IPS DF 6.9 (cell line): ENCODE measurements at regions not wholly inside any gene's neighbourhood (a gene's known extent, or its start where the extent isn't known, plus 50 kb on each side); places are given as distances from the start of the nearest gene placed in this dataset.

Experiments
- DNase-seq: peaks from one replicate; pipeline ENCODE4 v3.0.0-alpha.2; 2013; ENCODE audit warnings: low read depth, low spot score
- H3K27ac ChIP-seq: one replicate; pipeline ENCODE4 v1.5.1; 2013; ENCODE audit warnings: low read length, control low read depth
- H3K27me3 ChIP-seq: 2 replicates; pipeline ENCODE4 v1.6.1; 2013; ENCODE audit warnings: mild to moderate bottlenecking, low read length; ENCODE audit not compliant: control insufficient read depth, insufficient read depth
- H3K36me3 ChIP-seq: 2 replicates; pipeline ENCODE4 v1.6.1; 2013; ENCODE audit warnings: low read length; ENCODE audit not compliant: control insufficient read depth, insufficient read depth
- H3K4me1 ChIP-seq: 2 replicates; pipeline ENCODE4 v1.6.1; 2013; ENCODE audit warnings: low read length; ENCODE audit not compliant: control insufficient read depth, insufficient read depth
- H3K4me3 ChIP-seq: 2 replicates; pipeline ENCODE4 v1.5.1; 2013; ENCODE audit warnings: mild to moderate bottlenecking, low read length
- H3K9me3 ChIP-seq: 2 replicates; pipeline ENCODE4 v1.6.1; 2013; ENCODE audit warnings: low read length, inconsistent platforms; ENCODE audit not compliant: control insufficient read depth, insufficient read depth
- WGBS: extraction: QIAGEN DNeasy Blood & Tissue Kit; methylation state at CpG from one replicate; pipeline ENCODE4 v1.1.7; 2013; ENCODE audit warnings: mixed read lengths, missing lambda C conversion rate; ENCODE audit not compliant: insufficient read length, insufficient coverage; 5-methylcytosine and 5-hydroxymethylcytosine counted together

DNA sequence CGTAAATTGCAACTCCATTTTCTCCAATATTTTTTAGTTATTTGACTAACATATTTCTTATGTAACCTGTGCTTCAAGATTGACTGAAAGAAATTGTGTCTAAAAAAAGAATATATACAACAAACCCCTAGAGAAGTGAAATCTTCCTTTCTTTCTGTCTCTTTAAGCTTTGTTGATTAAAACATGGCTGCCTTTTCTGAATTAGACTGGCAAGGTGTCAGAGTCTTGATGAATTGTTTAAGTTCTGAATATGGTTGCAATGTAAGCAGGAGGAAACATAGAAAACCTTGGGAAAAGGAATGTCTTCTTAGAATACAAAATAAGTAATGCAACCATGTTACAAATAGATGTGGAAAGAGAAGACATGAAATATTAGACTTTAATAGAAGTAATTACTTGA, 209.8 kb upstream of the CTNND2 start:
- Histone ChIP-seq H3K4me1 (no peaks in the 10 kb centered on the region), H3K9me3 (no peaks in the 10 kb centered on the region), H3K27ac (no peak overlapping the region), H3K27me3 (no peaks in the 10 kb centered on the region), H3K4me3 (no peak overlapping the region), H3K36me3 (no peaks in the 10 kb centered on the region)
- WGBS = no CpG with 5 or more reads among the region's 1 CpG
- DNase-seq = no peak

DNA sequence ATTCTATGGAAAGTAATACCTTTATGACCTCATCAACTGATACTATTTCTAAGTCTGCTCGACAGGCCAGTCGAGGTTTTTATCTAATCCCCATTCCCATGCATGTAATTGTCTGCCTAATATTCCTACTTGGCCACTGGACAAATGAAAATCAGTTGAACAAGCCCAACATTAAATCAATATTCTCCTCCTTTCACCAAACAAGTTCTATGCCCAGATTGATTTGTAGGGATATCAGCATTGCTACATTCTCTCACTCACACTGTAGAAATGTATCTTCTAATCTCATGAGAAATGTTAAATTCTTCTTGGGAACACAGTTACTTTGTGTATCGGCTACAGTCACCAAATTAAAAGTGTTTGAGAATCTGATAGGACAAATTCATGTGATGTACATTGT, 208.8 kb upstream of the CTNND2 start:
- no CpG with 5 or more reads among the region's 3 CpGs for WGBS
- H3K9me3 ChIP-seq = no peaks in the 10 kb centered on the region

DNA sequence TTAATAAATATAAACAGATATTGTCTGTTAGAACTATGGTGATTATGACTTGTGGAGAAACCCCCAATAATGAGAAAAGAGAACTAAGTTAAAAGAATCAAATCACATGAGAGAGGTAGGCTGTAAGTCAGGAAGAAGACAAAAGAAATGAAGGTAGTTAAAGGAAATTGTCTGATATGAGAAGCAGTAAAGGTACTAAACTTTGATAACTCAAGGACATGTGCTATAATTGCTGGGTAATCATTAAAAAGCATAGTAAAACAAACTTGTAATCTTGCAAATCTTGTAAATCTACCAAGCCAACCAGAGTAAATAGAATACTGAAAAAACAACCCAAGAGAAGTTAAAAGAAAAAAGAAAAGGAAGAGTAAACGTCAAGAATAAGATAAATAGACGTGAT, 207.0 kb upstream of the CTNND2 start:
- Histone ChIP-seq H3K4me1 (no peaks in the 10 kb centered on the region), H3K9me3 (no peaks in the 10 kb centered on the region), H3K27me3 (no peaks in the 10 kb centered on the region), H3K4me3 (no peak overlapping the region), H3K27ac (no peak overlapping the region), H3K36me3 (no peaks in the 10 kb centered on the region)
- no CpG with 5 or more reads among the region's 2 CpGs for WGBS
- DNase-seq = no peak

More for the DNA sequence above, 208.8 kb upstream of the CTNND2 start:
- Histone ChIP-seq H3K4me1 (no peaks in the 10 kb centered on the region), H3K4me3 (no peak overlapping the region), H3K27ac (no peak overlapping the region), H3K36me3 (no peaks in the 10 kb centered on the region), H3K27me3 (no peaks in the 10 kb centered on the region)
- no peak for DNase-seq

DNA sequence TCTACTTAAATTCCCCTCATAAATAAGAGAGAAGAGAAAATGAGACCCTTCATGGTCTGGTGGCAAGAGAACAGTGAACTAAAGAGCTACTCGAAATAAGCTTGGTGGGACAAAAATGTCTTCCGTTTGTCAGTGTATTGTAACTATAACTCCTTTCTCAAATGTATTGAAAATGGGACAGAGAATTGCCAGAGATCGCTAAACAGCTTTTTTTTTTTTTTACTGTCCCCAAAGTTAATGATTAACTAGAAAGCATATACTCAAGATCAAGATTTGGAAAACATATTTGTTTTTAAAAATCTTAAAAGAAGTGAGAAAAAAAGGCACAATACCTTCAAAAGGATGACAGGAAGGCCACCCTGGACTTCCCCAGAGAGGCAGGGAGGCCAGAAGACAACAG, 206.4 kb upstream of the CTNND2 start:
- no CpG with 5 or more reads among the region's 3 CpGs for WGBS
- no peaks in the 10 kb centered on the region for H3K36me3 ChIP-seq
- H3K4me3 ChIP-seq = no peak overlapping the region
- H3K27me3 ChIP-seq = no peaks in the 10 kb centered on the region
- no peaks in the 10 kb centered on the region for H3K9me3 ChIP-seq
- H3K4me1 ChIP-seq = no peaks in the 10 kb centered on the region
- H3K27ac ChIP-seq = no peak overlapping the region
- no peak for DNase-seq

DNA sequence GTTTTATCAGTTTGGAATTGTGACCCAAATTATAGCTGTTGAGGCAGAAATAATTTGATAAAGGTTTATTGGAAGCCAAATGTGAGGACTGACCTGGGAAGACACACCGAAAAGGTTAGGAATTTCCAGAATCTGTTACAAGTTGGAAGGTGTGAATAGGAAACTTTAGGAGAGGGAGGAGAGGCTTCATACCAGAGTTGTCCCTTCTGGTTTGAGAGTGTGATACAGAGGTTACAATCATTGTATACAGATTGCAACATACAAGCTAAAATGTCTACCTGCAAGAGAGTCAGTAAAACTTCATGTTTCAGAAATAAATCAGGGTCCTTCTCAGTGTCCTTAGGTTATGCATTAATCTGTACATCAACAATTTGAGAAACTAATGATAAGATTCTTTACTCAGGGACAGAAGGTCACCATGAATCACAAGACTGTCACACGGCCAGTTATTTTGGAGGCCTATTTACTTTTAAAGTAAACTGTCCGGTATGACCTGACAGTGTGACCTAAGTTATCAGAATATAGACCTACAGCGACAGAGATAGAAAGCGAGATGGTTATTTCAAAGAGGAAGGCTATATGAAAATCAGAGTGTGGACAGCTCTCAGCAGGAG, 204.9 kb upstream of the CTNND2 start:
- no peaks in the 10 kb centered on the region for H3K4me1 ChIP-seq
- H3K36me3 ChIP-seq = no peaks in the 10 kb centered on the region
- DNase-seq = no peak
- no peaks in the 10 kb centered on the region for H3K9me3 ChIP-seq
- no peak overlapping the region for H3K4me3 ChIP-seq
- H3K27ac ChIP-seq = no peak overlapping the region
- WGBS = no CpG with 5 or more reads among the region's 5 CpGs
- H3K27me3 ChIP-seq = no peaks in the 10 kb centered on the region

DNA sequence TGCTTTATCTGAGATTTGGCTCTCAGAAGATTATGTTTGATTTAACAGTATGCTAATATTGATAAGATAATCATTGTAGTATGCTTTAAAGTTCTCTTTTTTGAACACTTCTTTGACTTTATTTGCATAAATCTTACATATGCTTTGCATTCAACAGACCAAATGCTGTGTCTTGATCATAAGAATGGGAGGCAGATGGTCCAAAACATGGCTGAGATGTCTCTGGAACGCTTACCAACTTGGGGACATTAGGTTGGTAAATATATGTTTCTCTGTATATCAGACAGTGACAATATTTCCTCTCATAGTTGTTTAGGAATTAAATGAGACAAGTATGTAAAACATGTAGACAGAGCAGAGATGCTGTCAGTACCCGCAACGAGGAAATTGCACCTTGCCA, 197.9 kb upstream of the CTNND2 start:
- no peak overlapping the region for H3K4me3 ChIP-seq
- no peaks in the 10 kb centered on the region for H3K36me3 ChIP-seq
- WGBS = no CpG with 5 or more reads among the region's 3 CpGs
- no peak overlapping the region for H3K27ac ChIP-seq
- no peaks in the 10 kb centered on the region for H3K9me3 ChIP-seq
- DNase-seq = no peak
- no peaks in the 10 kb centered on the region for H3K4me1 ChIP-seq
- H3K27me3 ChIP-seq = no peaks in the 10 kb centered on the region

DNA sequence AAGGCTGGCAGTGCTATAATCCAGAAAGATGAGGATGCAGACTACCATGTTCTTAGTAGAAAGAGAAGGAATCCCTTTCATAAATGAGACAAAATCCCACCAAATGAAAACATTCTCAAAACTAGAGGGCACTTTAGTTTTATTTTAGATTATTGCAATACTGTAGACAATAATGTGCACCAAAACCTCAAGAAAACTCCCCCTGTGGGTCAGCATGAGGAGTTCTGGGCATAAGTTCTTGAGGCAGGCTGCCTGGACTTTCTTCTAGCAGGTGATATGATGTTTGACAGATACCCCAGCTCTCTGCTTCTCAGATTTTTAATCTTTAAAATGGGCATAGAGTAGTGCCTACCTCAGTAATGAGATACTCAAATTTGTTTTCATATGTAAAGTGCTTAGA, 196.3 kb upstream of the CTNND2 start:
- Histone ChIP-seq H3K9me3 (no peaks in the 10 kb centered on the region), H3K4me3 (no peak overlapping the region), H3K36me3 (no peaks in the 10 kb centered on the region), H3K27me3 (no peaks in the 10 kb centered on the region), H3K4me1 (no peaks in the 10 kb centered on the region), H3K27ac (no peak overlapping the region)
- no peak for DNase-seq

DNA sequence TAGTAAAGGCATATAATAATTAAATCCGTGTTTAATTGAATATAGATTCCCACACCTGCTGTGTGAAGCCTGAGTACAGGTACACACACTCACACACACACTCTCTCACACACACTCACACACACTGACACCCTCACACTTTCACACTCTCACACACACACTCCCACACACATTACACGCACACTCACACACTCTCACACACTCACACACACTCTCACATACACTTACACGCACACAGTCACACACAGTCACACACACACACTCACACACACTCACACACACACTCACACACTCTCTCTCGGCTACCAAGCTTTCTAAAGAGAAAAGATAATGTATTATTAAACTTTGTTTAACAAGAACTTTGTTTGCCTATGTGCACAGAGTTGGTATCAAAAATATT, 195.1 kb upstream of the CTNND2 start:
- WGBS = 100% methylated on average over 2 of the region's 4 CpGs
- Histone ChIP-seq H3K27me3 (no peaks in the 10 kb centered on the region), H3K9me3 (no peaks in the 10 kb centered on the region), H3K4me1 (no peaks in the 10 kb centered on the region), H3K4me3 (no peak overlapping the region), H3K36me3 (no peaks in the 10 kb centered on the region), H3K27ac (no peak overlapping the region)
- no peak for DNase-seq

DNA sequence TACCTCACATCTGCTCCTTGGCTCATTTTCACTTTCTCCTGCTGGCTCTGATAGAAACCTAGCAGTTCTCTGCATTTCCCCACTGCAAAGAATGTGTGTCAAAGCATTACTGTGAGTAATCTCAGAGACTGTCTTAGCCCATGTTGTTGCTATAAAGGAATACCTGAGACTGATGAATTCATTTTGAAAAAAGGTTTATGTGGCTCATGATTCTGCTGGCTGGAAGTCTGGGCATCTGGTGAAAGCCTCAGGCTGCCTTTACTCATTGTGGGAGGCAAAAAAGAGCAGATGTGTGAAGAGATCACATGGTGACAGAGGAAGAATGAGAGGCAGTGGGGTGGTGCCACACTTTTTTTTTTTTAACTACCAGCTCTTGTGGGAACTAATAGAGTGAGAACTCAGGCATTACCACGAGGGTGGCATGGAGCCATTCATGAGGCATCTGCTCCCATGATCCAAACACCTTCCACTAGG, 191.6 kb upstream of the CTNND2 start:
- Histone ChIP-seq H3K27me3 (no peaks in the 10 kb centered on the region), H3K27ac (no peak overlapping the region), H3K36me3 (no peaks in the 10 kb centered on the region), H3K4me1 (no peaks in the 10 kb centered on the region), H3K9me3 (no peaks in the 10 kb centered on the region), H3K4me3 (no peak overlapping the region)
- no CpG with 5 or more reads among the region's 1 CpG for WGBS
- DNase-seq = no peak

DNA sequence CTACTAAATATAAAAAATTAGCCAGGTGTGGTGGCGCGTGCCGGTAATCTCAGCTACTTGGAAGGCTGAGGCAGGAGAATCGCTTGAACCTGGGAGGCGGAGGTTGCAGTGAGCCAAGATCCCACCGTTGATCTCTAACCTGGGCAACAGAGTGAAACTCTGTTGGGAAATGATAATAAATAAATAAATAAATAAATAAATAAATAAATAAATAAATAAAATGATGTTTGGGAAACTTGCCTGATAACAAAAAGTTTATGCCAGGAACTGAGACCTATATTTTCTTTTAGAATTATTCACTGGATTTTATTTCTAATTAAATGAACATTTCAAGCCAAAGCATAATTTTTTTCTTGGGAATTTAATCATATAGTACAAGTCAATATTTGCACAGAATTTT, 189.3 kb upstream of the CTNND2 start:
- Histone ChIP-seq H3K27me3 (no peaks in the 10 kb centered on the region), H3K9me3 (no peaks in the 10 kb centered on the region), H3K4me3 (no peak overlapping the region), H3K27ac (no peak overlapping the region), H3K36me3 (no peaks in the 10 kb centered on the region), H3K4me1 (no peaks in the 10 kb centered on the region)
- DNase-seq = no peak
- WGBS = no CpG with 5 or more reads among the region's 6 CpGs

DNA sequence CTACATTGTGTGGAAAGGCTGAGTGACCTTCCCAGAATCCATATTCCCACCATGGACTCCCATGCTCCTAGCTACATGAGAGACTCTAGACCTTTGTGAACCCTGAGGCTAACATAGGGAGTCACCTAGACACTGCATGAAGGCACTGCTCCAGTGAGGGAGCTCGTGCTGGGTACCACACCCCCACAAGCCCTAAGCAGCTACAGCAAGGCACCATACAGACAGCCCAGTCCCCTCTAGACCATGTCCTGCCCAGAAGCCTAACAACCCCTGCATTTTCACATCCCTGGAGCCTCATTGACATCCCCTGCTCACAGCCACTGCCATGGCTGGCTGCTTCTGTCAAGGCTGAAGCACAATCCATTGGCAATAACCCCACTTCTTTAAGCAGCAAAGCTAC, 176.5 kb upstream of the CTNND2 start:
- Histone ChIP-seq H3K36me3 (no peaks in the 10 kb centered on the region), H3K27ac (no peak overlapping the region), H3K9me3 (no peaks in the 10 kb centered on the region), H3K4me3 (no peak overlapping the region), H3K27me3 (no peaks in the 10 kb centered on the region), H3K4me1 (no peaks in the 10 kb centered on the region; the same call in 1 of the 2 replicates)
- WGBS = no CpG with 5 or more reads among the region's 1 CpG
- no peak for DNase-seq
